DMS79 (cell line): ENCODE measurements at regions not wholly inside any gene's neighbourhood (a gene's known extent, or its start where the extent isn't known, plus 50 kb on each side); places are given as distances from the start of the nearest gene placed in this dataset.
"Not testable (repeated sequence)": the region's sequence is repeated elsewhere in the genome, so short reads cannot be mapped to it uniquely, and the experiment has no call there.

ENCODE experiments used
- DNase-seq: peaks from one replicate; lab custom pipeline; 2025; lab: John Stamatoyannopoulos, UW

GRCh38 chr7:68752485-68753178 is 845.6 kb upstream of the AUTS2 start:
- no peak for DNase-seq

GRCh38 chr7:68754414-68754813 is 843.9 kb upstream of the AUTS2 start:
- no peak for DNase-seq

- DNase-seq: no peak
Observed at GRCh38 chr7:68756986-68757495, 841.2 kb upstream of the AUTS2 start.

GRCh38 chr7:68760556-68760955 is 837.7 kb upstream of the AUTS2 start:
- no peak for DNase-seq

DNA sequence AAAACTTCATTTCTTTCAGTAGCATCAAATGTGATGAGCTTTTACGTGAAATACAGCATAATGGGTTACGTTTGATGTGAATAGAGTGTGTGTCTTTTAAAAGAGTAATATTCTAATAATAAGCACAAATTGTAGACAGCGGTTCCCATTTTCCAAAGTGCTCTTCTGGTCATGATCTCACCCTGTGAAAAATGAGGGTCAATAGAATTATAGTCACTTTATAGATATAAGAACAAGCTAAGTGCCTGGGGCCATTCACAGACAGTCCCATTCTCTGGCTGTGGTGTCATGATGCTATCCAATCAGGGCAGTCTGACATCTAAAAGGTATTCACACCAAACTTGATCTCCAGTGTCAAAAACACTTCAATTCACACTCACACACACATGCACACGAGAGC is 830.8 kb upstream of the AUTS2 start:
- DNase-seq: no peak

GRCh38 chr7:68770649-68771048 is 827.6 kb upstream of the AUTS2 start:
- peak; percentile 57 for DNase-seq

- no peak for DNase-seq
Observed at GRCh38 chr7:68776326-68776725, 821.9 kb upstream of the AUTS2 start.

GRCh38 chr7:68783684-68784083 is 814.6 kb upstream of the AUTS2 start:
- DNase-seq: no peak

GRCh38 chr7:68785036-68785435 is 813.2 kb upstream of the AUTS2 start:
- no peak for DNase-seq

DNA sequence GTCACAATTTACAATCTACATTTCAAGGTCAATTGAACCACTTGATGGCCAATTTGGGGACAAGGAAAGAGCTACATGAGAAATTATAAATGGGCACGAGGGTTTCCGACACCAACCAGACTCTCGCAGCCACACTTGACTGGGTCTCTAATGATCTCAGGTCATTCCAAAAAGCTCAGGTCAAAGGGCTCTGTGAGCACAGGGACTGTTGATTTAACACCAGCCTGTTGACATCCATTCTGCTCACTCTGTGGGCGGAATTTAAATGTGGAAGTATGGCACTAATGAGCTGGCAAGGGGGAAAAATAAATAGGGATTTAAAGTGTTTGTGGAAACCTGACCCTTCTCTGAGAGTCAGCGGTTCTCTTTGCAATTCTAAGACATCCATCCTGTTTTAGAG is 810.7 kb upstream of the AUTS2 start:
- peak; percentile 14 for DNase-seq

DNA sequence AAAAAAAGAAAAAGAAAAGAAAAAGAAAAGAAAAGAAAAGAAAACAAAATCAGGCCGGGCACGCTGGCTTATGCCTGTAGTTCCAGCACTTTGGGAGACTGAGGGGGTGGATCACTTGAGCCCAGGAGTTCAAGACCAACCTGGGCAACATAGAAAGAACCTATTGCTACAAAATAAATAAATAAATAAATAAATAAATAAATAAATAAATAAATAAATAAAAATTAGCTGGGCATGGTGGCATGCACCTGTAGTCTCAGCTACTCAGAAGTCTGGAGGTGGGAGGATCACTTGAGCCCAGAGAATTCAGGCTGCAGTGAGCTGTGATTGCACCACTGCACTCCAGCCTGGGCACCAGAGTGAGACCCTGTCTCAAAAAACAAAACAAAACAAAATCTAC is 809.7 kb upstream of the AUTS2 start:
- DNase-seq: not testable (repeated sequence)

- DNase-seq: no peak
Observed at GRCh38 chr7:68789597-68789996, 808.7 kb upstream of the AUTS2 start.

DNA sequence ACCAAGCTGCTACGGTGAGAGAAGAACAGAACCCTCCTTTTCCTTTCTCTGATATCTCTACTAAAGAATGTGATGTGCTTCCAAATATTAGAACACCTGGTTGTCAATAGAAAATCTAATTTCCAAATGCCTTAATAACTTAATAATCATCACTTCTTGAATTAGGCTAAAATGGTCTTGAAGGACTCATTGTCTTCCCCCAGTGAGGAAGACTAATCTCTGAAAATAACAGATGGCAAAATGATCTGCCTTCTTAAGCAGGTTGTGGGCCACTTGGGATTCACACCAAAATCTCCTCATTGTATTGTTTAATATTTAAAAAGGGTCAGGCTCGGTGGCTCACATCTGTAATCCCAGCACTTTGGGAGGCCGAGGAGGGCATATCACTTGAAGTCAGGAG is 805.9 kb upstream of the AUTS2 start:
- no peak for DNase-seq

DNA sequence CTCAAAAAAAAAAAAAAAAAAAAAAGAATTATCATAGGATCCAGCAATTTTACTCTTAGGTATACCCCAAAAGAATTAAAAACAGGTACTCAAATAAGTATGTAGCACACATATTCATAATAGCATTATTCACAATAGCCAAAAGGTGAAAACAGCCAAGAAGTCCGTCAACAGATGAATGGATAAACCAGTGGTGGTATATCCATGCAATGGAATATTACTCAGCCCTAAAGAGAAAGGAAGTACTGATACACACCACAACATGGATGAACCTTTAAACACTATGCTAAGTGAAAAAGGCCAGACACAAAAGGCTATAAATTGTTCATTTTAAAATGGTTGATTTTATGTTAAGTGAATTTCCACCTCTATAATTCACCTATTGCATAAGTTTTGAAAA is 804.8 kb upstream of the AUTS2 start:
- no peak for DNase-seq

- DNase-seq: no peak
Observed at GRCh38 chr7:68800316-68800715, 798.0 kb upstream of the AUTS2 start.

DNA sequence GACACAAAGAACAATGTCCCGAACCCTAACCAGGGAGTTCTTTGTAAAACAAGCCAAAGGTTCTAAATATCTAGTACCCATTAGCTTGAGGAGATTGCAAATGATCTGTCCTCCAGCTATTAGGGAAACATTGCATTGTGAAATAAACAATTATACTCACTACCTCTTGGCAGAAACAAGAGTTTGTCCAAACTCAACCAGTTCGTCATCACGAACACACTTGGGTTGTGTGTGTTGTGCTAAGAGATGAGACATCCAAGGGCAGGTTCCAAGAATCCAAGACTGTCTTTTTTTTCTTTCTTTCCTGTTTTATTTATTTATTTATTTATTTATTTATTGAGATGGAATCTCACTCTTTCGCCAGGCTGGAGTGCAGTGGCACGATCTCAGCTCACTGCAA is 793.1 kb upstream of the AUTS2 start:
- DNase-seq: no peak

DNA sequence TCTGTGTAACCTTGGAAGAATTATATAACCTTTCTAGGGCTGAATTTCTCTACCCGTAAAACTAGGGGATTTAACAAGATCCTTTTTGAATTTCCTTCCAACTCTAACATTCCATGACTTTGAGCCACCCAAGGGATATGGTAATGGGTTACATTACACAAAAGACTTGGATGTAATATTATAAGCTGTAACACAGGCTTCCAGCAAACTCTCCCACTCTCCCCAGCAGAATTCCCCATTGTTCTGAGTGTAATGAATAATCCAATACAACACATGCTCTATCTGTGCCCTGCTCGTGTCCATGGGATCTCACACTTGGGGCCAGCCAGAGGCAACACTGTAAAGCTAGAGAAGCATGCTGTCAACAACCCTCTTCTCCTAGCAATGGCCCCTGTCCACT is 790.6 kb upstream of the AUTS2 start:
- DNase-seq: no peak

GRCh38 chr7:68813551-68814080 is 784.7 kb upstream of the AUTS2 start:
- DNase-seq: peak; percentile 21

- no peak for DNase-seq
Observed at GRCh38 chr7:68816491-68816890, 781.8 kb upstream of the AUTS2 start.

DNA sequence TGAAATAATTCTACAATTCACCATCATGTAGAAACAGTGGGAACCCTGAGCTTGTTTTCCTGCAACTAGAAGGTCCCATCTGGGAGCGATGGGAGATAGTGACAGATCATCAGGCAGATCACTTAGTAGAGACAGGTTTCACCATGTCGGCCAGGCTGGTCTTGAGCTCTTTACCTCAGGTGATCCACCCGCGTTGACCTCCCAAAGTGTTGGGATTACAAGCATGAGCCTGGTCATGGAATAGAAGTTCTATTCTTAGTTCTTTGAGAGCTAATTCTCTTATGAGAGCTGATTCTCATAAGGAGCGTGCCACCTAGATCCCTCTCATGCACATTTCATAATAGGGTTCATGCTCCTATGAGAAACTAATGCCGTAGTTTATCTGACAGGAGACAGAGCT is 778.0 kb upstream of the AUTS2 start:
- DNase-seq: no peak

DNA sequence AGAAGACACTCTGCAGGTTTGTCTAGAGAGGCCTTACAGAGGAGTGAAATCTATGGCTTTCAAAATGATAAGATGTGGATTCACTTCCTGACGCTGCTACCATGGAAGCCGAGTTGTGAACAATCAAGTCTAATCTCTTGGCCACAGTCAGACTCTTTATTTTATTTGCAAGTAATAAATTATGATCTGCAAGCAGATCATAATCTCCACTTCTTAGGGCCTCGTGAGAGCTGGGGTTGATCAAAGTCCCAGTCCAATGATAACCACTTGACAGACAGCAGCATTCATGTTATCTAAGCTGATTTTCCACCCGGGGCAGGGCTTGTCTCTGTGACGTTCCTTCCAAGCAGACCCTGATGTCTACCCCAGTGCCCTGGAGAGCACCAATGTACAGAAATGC is 776.4 kb upstream of the AUTS2 start:
- no peak for DNase-seq

DNA sequence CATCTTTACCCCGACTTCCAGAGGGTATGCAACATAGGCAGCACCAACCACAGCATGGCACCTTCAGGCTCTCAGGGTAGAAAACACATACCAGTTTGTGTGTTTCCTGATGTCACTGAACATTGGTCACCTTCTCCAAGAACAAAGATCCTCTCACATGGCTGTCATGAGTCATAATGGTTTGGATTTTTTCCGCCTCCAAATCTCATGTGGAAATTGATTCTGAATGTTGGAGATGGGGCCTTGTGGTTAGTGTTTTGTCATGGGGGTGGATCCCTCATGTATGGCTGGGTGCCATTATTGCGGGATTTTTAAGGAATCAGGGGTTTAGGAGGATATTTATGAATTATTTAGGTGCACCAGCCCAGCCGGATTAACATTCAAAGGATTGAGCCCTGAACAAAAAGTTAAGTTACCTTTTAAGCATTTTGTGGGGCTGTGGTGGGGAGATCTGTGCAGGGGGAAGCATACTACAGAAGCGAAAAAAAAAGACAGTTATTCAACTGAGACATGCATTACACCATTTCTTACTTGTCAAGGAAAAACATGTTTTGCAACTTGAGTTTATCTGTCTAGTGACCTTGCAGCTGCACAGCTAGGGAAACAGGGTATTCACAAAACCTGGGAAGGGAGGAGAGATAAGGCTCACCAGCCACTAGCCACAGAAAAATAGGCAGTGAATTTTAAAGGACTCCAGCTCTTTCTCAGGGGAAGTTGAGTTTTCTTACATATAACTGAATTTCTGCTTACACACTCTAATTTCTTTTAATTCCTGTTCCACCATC is 774.1 kb upstream of the AUTS2 start:
- no peak for DNase-seq

DNA sequence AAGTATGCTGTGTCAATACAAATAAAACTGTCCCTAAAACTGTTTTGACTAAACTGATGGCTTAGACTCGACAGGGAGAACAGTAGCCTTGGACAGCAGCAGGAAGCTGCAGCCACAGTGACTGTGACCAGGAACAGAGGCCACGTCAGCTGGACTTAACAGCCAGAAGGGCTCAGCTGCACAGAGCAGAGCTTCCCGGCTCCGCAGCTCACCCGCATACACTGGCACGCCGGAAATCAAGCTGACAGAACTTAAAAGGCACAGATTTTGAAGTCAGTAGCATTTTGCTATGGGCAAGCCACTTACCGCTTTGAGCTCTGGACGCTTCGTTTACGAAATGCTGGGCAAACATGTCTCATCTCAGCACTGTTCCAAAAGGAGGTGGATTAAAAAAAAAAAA is 769.7 kb upstream of the AUTS2 start:
- DNase-seq: no peak
